ENCODE measurements at regions not wholly inside any gene's neighbourhood (a gene's known extent, or its start where the extent isn't known, plus 50 kb on each side); places are given as distances from the start of the nearest gene placed in this dataset.

GRCh38 chr6:84536885-84537638 lies 227.3 kb downstream of the TBX18 start:
- TF ChIP-seq EZH2phosphoT487 (IDR thresholded peaks at IDR 0.05; ENCODE audit: borderline replicate concordance, low read length) (no peak), CTCF (IDR thresholded peaks at IDR 0.05; ENCODE audit: low read depth, low read length, poor library complexity, severe bottlenecking) (no peak)
- no peaks in the 10 kb centered on the region for H3K9me2 ChIP-seq (replicated peaks; ENCODE audit: control insufficient read depth, low read length)
- no peaks in the 10 kb centered on the region for H4K20me1 ChIP-seq (ENCODE audit: control insufficient read depth, insufficient read depth, low read depth, low read length)
- H3K9me3 ChIP-seq (ENCODE audit: control insufficient read depth, insufficient read depth, low read length), result no peaks in the 10 kb centered on the region
- H3K4me3 ChIP-seq (ENCODE audit: low read length), result no peak overlapping the region
- H3K27ac ChIP-seq (ENCODE audit: low read depth, low read length), result no peak overlapping the region
- H3K79me2 ChIP-seq (ENCODE audit: control insufficient read depth, low read length), result no peaks in the 10 kb centered on the region
- H3K4me1 ChIP-seq (ENCODE audit: control insufficient read depth, low read length), result no peaks in the 10 kb centered on the region
- H3K4me2 ChIP-seq (ENCODE audit: low read length), result no peak overlapping the region
- H3F3A ChIP-seq (ENCODE audit: control insufficient read depth, insufficient read depth), result no peaks in the 10 kb centered on the region
- no peaks in the 10 kb centered on the region for H3K27me3 ChIP-seq (ENCODE audit: control insufficient read depth, low read length)
- no peaks in the 10 kb centered on the region for H3K36me3 ChIP-seq (ENCODE audit: control insufficient read depth, low read length)

GRCh38 chr6:84528201-84528600 lies 236.2 kb downstream of the TBX18 start:
- H3K4me1 ChIP-seq (ENCODE audit: control insufficient read depth, low read length), result no peaks in the 10 kb centered on the region
- no peaks in the 10 kb centered on the region for H3F3A ChIP-seq (ENCODE audit: control insufficient read depth, insufficient read depth)
- no peaks in the 10 kb centered on the region for H3K27me3 ChIP-seq (ENCODE audit: control insufficient read depth, low read length)
- H4K20me1 ChIP-seq (ENCODE audit: control insufficient read depth, insufficient read depth, low read depth, low read length), result no peaks in the 10 kb centered on the region
- no peak overlapping the region for H3K27ac ChIP-seq (ENCODE audit: low read depth, low read length)
- no peak overlapping the region for H3K4me2 ChIP-seq (ENCODE audit: low read length)
- TF ChIP-seq CTCF (IDR thresholded peaks at IDR 0.05; ENCODE audit: low read depth, low read length, poor library complexity, severe bottlenecking) (no peak), EZH2phosphoT487 (IDR thresholded peaks at IDR 0.05; ENCODE audit: borderline replicate concordance, low read length) (no peak)
- no peaks in the 10 kb centered on the region for H3K9me2 ChIP-seq (replicated peaks; ENCODE audit: control insufficient read depth, low read length)
- no peaks in the 10 kb centered on the region for H3K9me3 ChIP-seq (ENCODE audit: control insufficient read depth, insufficient read depth, low read length)
- H3K79me2 ChIP-seq (ENCODE audit: control insufficient read depth, low read length), result no peaks in the 10 kb centered on the region
- H3K4me3 ChIP-seq (ENCODE audit: low read length), result no peak overlapping the region
- no peaks in the 10 kb centered on the region for H3K36me3 ChIP-seq (ENCODE audit: control insufficient read depth, low read length)

- H3K4me3 ChIP-seq (ENCODE audit: low read length), result no peak overlapping the region
- H3K4me1 ChIP-seq (ENCODE audit: control insufficient read depth, low read length), result no peaks in the 10 kb centered on the region
Measured at GRCh38 chr6:84526631-84527030, 237.8 kb downstream of the TBX18 start.

More at GRCh38 chr6:84526631-84527030, 237.8 kb downstream of the TBX18 start:
- H3K36me3 ChIP-seq (ENCODE audit: control insufficient read depth, low read length), result no peaks in the 10 kb centered on the region
- H4K20me1 ChIP-seq (ENCODE audit: control insufficient read depth, insufficient read depth, low read depth, low read length), result no peaks in the 10 kb centered on the region
- H3K9me2 ChIP-seq (replicated peaks; ENCODE audit: control insufficient read depth, low read length), result no peaks in the 10 kb centered on the region
- H3K79me2 ChIP-seq (ENCODE audit: control insufficient read depth, low read length), result no peaks in the 10 kb centered on the region
- H3K9me3 ChIP-seq (ENCODE audit: control insufficient read depth, insufficient read depth, low read length), result no peaks in the 10 kb centered on the region
- H3K27ac ChIP-seq (ENCODE audit: low read depth, low read length), result no peak overlapping the region
- no peak for TF ChIP-seq CTCF (IDR thresholded peaks at IDR 0.05; ENCODE audit: low read depth, low read length, poor library complexity, severe bottlenecking)
- TF ChIP-seq EZH2phosphoT487 (IDR thresholded peaks at IDR 0.05; ENCODE audit: borderline replicate concordance, low read length), result no peak
- H3F3A ChIP-seq (ENCODE audit: control insufficient read depth, insufficient read depth), result no peaks in the 10 kb centered on the region
- H3K27me3 ChIP-seq (ENCODE audit: control insufficient read depth, low read length), result no peaks in the 10 kb centered on the region
- no peak overlapping the region for H3K4me2 ChIP-seq (ENCODE audit: low read length)
